GM12878 (cell line): ENCODE measurements at regions not wholly inside any gene's neighbourhood (a gene's known extent, or its start where the extent isn't known, plus 50 kb on each side); places are given as distances from the start of the nearest gene placed in this dataset.

Experiments used
- ATAC-seq: fragments of 200-7000 bp; cut with Tn5 transposase; 3 replicates; pipeline ENCODE4 v1.9.1; 2020; ENCODE audit warnings: mild to moderate bottlenecking, moderate library complexity
- BruUV-seq: library from RNA; stranded (reverse); fragments of 400-500 nt; replicated peaks from 2 replicates; lab custom pipeline; 2021; lab: Mats Ljungman, UMichigan
- CTCF ChIA-PET: fragments of 300-600 bp; sonication (Branson Sonifier 250); formaldehyde crosslinking; extraction: SDS; loops from one replicate; lab custom pipeline; 2021; ENCODE audit warnings: inconsistent platforms; lab: Yijun Ruan, JAX
- POLR2A ChIA-PET: fragments of 350-600 bp; formaldehyde crosslinking; extraction: SDS; loops from one replicate; lab custom pipeline; 2021; ENCODE audit warnings: inconsistent platforms; lab: Charles Lee
- RAD21 ChIA-PET: fragments of 300-600 bp; sonication (Branson Sonifier 250); formaldehyde crosslinking; loops from one replicate; lab custom pipeline; 2023; ENCODE audit warnings: antibody characterized with exemption; ENCODE audit not compliant: unreplicated experiment; lab: Charles Lee
- SMC1A ChIA-PET: fragments of 300-600 bp; sonication (Branson Sonifier 250); formaldehyde crosslinking; loops from one replicate; lab custom pipeline; 2023; ENCODE audit not compliant: unreplicated experiment, uncharacterized antibody; lab: Charles Lee
- DNase-seq: peaks from one replicate; pipeline ENCODE4 v3.0.0-alpha.2; 2011; ENCODE audit warnings: low read depth, low spot score
- FAIRE-seq: peaks from 3 replicates; lab custom pipeline; 2011; peaks lifted over from hg19 to GRCh38; lab: Jason Lieb, UNC
- H2AFZ ChIP-seq: 2 replicates; pipeline ENCODE4 v1.6.0; 2011; ENCODE audit warnings: low read depth, low read length, control low read depth; ENCODE audit not compliant: control insufficient read depth
- H3K27ac ChIP-seq: 2 replicates; pipeline ENCODE4 v1.5.1; 2011; ENCODE audit warnings: control low read depth; ENCODE audit not compliant: control insufficient read depth, insufficient read depth
- H3K27me3 ChIP-seq, 2 experiments: replicated peaks in 1 of 2; 2 replicates each; pipeline versions ENCODE4 v1.6.0 to v1.6.1; 2011; ENCODE audit warnings: low read length in 1 of 2; ENCODE audit not compliant: control insufficient read depth in 2 of 2, insufficient read depth in 2 of 2
- H3K36me3 ChIP-seq, 2 experiments: 2 replicates each; pipeline ENCODE4 v1.5.1; 2011; ENCODE audit warnings: low read length in 1 of 2; ENCODE audit not compliant: control insufficient read depth in 2 of 2, insufficient read depth in 2 of 2
- H3K4me1 ChIP-seq: 2 replicates; pipeline ENCODE4 v1.6.1; 2011; ENCODE audit warnings: mild to moderate bottlenecking, low read length, moderate library complexity, mixed read lengths; ENCODE audit not compliant: control insufficient read depth, insufficient read depth
- H3K4me2 ChIP-seq: 2 replicates; pipeline ENCODE4 v1.6.0; 2011; ENCODE audit warnings: control low read depth; ENCODE audit not compliant: control insufficient read depth, insufficient read depth
- H3K4me3 ChIP-seq: fragments of 200-600 bp; sonication (generic); 2 replicates; pipeline ENCODE4 v1.5.1; 2016
- H3K79me2 ChIP-seq: 2 replicates; pipeline ENCODE4 v1.6.0; 2011; ENCODE audit warnings: low read length; ENCODE audit not compliant: control insufficient read depth, insufficient read depth
- H3K9ac ChIP-seq: 2 replicates; pipeline ENCODE4 v1.8.0; 2011; ENCODE audit warnings: low read length, control low read depth, mixed read lengths; ENCODE audit not compliant: control insufficient read depth, insufficient read depth
- H3K9me3 ChIP-seq: replicated peaks from 3 replicates; pipeline ENCODE4 v1.5.1; 2011; ENCODE audit warnings: mild to moderate bottlenecking, low read length; ENCODE audit not compliant: control insufficient read depth, insufficient read depth
- H4K20me1 ChIP-seq: 2 replicates; pipeline ENCODE4 v1.6.0; 2011; ENCODE audit not compliant: control insufficient read depth, insufficient read depth
- ASH2L ChIP-seq: fragments of 300-600, 200-600 bp; sonication (generic); IDR thresholded peaks from 2 replicates; pipeline ENCODE4 v1.6.1; 2017; ENCODE audit warnings: low read depth, mild to moderate bottlenecking, borderline replicate concordance
- ATF2 ChIP-seq: IDR thresholded peaks from 2 replicates; pipeline ENCODE4 v1.6.1; 2012; ENCODE audit warnings: low read length, inconsistent platforms
- BACH1 ChIP-seq: fragments of 450-650 bp; IDR thresholded peaks from 2 replicates; pipeline ENCODE4 v1.6.1; 2017; ENCODE audit warnings: mild to moderate bottlenecking, borderline replicate concordance
- CBX5 ChIP-seq: sonication (generic); IDR thresholded peaks from 2 replicates; pipeline ENCODE4 v1.6.1; 2016; ENCODE audit warnings: low read depth, moderate library complexity, mild to moderate bottlenecking, inconsistent platforms
- EZH2 ChIP-seq: IDR thresholded peaks from 2 replicates; pipeline ENCODE4 v1.6.1; 2012; ENCODE audit warnings: low read depth, mild to moderate bottlenecking, control low read depth, inconsistent platforms, low read length, borderline replicate concordance; ENCODE audit not compliant: control insufficient read depth
- FOXK2 ChIP-seq: fragments of 450-650 bp; IDR thresholded peaks from 2 replicates; pipeline ENCODE4 v1.6.1; 2017; ENCODE audit warnings: mild to moderate bottlenecking, moderate library complexity
- HCFC1 ChIP-seq: fragments of 150-350 bp; IDR thresholded peaks from 2 replicates; pipeline ENCODE4 v1.6.1; 2014; ENCODE audit warnings: low read length
- HSF1 ChIP-seq: fragments of 150-350 bp; IDR thresholded peaks from 2 replicates; pipeline ENCODE4 v1.6.1; 2014; ENCODE audit warnings: mild to moderate bottlenecking, low read depth, low read length
- MAX ChIP-seq: IDR thresholded peaks from 2 replicates; pipeline ENCODE4 v1.6.1; 2012; ENCODE audit warnings: low read depth, low read length, improper control_type of control experiment
- NR2C1 ChIP-seq: fragments of 450-650 bp; IDR thresholded peaks from 2 replicates; pipeline ENCODE4 v1.6.1; 2017; ENCODE audit warnings: antibody characterized with exemption, mild to moderate bottlenecking, moderate library complexity
- PAX5 ChIP-seq: IDR thresholded peaks from 2 replicates; pipeline ENCODE4 v1.6.1; 2011; ENCODE audit warnings: low read depth, low read length, borderline replicate concordance
- RELB ChIP-seq: fragments of 450-650 bp; IDR thresholded peaks from 2 replicates; pipeline ENCODE4 v1.6.1; 2017; ENCODE audit warnings: low read depth, mild to moderate bottlenecking, moderate library complexity
- SKIL ChIP-seq: fragments of 450-650 bp; IDR thresholded peaks from 2 replicates; pipeline ENCODE4 v1.6.1; 2017; ENCODE audit warnings: mild to moderate bottlenecking, low read depth, inconsistent platforms; ENCODE audit not compliant: poor library complexity, severe bottlenecking
- SMAD5 ChIP-seq: IDR thresholded peaks from 2 replicates; pipeline ENCODE4 v1.6.1; 2016; ENCODE audit warnings: antibody characterized with exemption, low read depth
- TARDBP ChIP-seq: IDR thresholded peaks from 2 replicates; pipeline ENCODE4 v1.6.1; 2016; ENCODE audit warnings: borderline replicate concordance
- YBX1 ChIP-seq: fragments of 450-650 bp; IDR thresholded peaks from 2 replicates; pipeline ENCODE4 v1.6.1; 2016; ENCODE audit warnings: antibody characterized with exemption
- ZSCAN29 ChIP-seq: fragments of 450-650 bp; IDR thresholded peaks from 2 replicates; pipeline ENCODE4 v1.6.1; 2017; ENCODE audit warnings: mild to moderate bottlenecking, moderate library complexity
- WGBS: methylation state at CpG from one replicate; pipeline ENCODE4 v1.1.6; 2016; ENCODE audit warnings: low lambda C conversion rate; ENCODE audit not compliant: insufficient replicate concordance, insufficient coverage; ENCODE audit errors: missing lambda C conversion rate; 5-methylcytosine and 5-hydroxymethylcytosine counted together
- in situ Hi-C: fragments of 300-500 bp; cut with MboI; formaldehyde crosslinking; loops from 9 replicates; pipeline ENCODE4 v1.14.3; 2018; ENCODE audit warnings: mixed read lengths
- intact Hi-C: fragments of 100-400 bp; cut with micrococcal nuclease; formaldehyde crosslinking; loops from one replicate; pipeline ENCODE4 v1.14.2; 2022; ENCODE audit not compliant: unreplicated experiment

- H3K79me2 ChIP-seq = no peaks in the 10 kb centered on the region
- ATAC-seq = no peak
- no TSS peak for BruUV-seq
- no peaks in the 10 kb centered on the region for H4K20me1 ChIP-seq
- TF ChIP-seq SKIL (no peak), CBX5 (no peak), MAX (no peak), RELB (no peak), FOXK2 (no peak), ZSCAN29 (no peak), EZH2 (no peak), BACH1 (no peak), YBX1 (no peak), ASH2L (no peak), HCFC1 (no peak), SMAD5 (no peak), PAX5 (no peak), ATF2 (no peak), TARDBP (no peak), NR2C1 (no peak), HSF1 (no peak)
- TF ChIP-seq, all 136 proteins: peak for 0
- DNase-seq = no peak
- WGBS = 31% methylated on average over 2 of the region's 2 CpGs
- Histone ChIP-seq H3K9ac (no peak overlapping the region), H3K27ac (no peak overlapping the region), H3K4me2 (no peak overlapping the region), H3K4me1 (no peaks in the 10 kb centered on the region), H3K27me3 (no peaks in the 10 kb centered on the region), H3K36me3 (no peaks in the 10 kb centered on the region), H3K4me3 (no peak overlapping the region), H3K9me3 (no peaks in the 10 kb centered on the region), H2AFZ (no peak overlapping the region)
- intact Hi-C loops = no loop called here
- in situ Hi-C loops = no loop called here
- FAIRE-seq = no peak
- CTCF ChIA-PET = no interaction called here
- SMC1A ChIA-PET = interaction anchor here (1.5 kb wide), 1 partner anchor 26 kb away, joined by 3 read pairs; no protein-coding TSS in a partner anchor
- POLR2A ChIA-PET = no interaction called here
- RAD21 ChIA-PET = no interaction called here
Observed at GRCh38 chr2:104597942-104598341, 256.0 kb upstream of the POU3F3 start.
